ENCODE measurements at regions not wholly inside any gene's neighbourhood (a gene's known extent, or its start where the extent isn't known, plus 50 kb on each side); places are given as distances from the start of the nearest gene placed in this dataset.

- TF ChIP-seq, protein P1, sequence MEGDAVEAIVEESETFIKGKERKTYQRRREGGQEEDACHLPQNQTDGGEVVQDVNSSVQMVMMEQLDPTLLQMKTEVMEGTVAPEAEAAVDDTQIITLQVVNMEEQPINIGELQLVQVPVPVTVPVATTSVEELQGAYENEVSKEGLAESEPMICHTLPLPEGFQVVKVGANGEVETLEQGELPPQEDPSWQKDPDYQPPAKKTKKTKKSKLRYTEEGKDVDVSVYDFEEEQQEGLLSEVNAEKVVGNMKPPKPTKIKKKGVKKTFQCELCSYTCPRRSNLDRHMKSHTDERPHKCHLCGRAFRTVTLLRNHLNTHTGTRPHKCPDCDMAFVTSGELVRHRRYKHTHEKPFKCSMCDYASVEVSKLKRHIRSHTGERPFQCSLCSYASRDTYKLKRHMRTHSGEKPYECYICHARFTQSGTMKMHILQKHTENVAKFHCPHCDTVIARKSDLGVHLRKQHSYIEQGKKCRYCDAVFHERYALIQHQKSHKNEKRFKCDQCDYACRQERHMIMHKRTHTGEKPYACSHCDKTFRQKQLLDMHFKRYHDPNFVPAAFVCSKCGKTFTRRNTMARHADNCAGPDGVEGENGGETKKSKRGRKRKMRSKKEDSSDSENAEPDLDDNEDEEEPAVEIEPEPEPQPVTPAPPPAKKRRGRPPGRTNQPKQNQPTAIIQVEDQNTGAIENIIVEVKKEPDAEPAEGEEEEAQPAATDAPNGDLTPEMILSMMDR (IDR thresholded peaks at IDR 0.05) = no peak
- no peak for TF ChIP-seq ZFX (IDR thresholded peaks at IDR 0.05; ENCODE audit: borderline replicate concordance)
- H3K27ac ChIP-seq = no peak overlapping the region
Observed at GRCh38 chr2:126602334-126602733, 53.6 kb upstream of the GYPC start.

Measured in 22Rv1 (cell line).